GM12874 (cell line): ENCODE measurements at regions not wholly inside any gene's neighbourhood (a gene's known extent, or its start where the extent isn't known, plus 50 kb on each side); places are given as distances from the start of the nearest gene placed in this dataset.

Source experiments
- TF ChIP-seq, protein P1 (sequence below): IDR thresholded peaks from 2 replicates; pipeline ENCODE4 v1.5.1; 2011; ENCODE audit warnings: low read depth, mild to moderate bottlenecking, control low read depth, low read length, moderate library complexity; ENCODE audit not compliant: insufficient read depth

DNA sequence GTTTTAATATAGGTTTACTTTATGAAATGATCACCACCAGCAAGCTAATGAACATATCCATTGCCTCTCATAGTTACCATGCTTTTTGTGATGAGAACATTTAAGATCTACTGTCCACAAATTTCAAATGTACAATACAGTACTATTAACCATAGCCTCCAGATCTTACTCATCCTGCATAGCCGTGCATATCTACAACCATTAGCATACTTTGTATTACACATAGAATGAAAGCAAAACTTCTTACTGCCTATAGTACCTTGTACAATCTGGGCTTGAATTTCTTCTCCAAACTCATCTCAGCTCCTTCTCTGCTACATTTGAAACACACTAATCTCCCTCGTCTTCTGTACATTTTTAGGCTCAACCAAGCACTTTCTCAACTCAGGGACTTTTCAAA is 510.6 kb downstream of the PRR16 start:
- TF ChIP-seq, protein P1, sequence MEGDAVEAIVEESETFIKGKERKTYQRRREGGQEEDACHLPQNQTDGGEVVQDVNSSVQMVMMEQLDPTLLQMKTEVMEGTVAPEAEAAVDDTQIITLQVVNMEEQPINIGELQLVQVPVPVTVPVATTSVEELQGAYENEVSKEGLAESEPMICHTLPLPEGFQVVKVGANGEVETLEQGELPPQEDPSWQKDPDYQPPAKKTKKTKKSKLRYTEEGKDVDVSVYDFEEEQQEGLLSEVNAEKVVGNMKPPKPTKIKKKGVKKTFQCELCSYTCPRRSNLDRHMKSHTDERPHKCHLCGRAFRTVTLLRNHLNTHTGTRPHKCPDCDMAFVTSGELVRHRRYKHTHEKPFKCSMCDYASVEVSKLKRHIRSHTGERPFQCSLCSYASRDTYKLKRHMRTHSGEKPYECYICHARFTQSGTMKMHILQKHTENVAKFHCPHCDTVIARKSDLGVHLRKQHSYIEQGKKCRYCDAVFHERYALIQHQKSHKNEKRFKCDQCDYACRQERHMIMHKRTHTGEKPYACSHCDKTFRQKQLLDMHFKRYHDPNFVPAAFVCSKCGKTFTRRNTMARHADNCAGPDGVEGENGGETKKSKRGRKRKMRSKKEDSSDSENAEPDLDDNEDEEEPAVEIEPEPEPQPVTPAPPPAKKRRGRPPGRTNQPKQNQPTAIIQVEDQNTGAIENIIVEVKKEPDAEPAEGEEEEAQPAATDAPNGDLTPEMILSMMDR, result no peak

DNA sequence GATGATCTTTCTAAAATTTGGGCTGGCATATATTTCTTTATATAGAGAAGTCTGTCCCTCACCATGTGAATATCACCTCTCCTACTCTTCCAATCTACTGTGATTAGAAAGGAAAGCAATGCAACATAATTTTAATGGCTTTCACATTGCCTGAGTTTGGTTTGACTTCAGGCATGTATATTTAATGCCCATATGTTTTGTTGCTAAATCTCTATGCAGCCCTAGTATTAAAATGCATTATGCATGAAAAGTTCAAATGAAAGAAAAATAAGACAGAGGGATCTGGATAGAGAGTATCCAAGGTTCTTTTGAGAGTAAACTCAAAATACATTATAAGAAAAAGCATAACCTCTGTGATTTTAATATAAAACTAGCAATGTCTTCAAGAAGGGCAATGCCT is 518.3 kb downstream of the PRR16 start:
- TF ChIP-seq, protein P1, result no peak

DNA sequence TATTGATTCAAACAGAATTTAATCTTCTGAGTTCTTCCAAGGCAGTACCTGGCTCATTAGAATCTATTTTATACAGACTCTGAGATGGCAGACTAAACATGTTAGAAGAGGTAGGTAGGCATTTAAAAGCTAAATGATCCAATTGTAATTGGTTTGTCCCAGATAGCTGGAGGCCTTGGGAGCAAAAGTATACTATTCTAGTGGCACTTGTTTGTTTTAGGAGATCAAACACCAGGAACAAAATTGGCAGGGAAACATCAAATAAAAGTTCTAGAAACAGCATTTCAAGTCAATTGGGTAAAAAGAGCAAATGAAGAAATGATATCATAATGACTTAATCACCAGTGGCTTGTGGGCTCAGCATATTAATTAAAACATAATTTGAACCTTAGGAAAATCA is 521.4 kb downstream of the PRR16 start:
- TF ChIP-seq, protein P1, result no peak

DNA sequence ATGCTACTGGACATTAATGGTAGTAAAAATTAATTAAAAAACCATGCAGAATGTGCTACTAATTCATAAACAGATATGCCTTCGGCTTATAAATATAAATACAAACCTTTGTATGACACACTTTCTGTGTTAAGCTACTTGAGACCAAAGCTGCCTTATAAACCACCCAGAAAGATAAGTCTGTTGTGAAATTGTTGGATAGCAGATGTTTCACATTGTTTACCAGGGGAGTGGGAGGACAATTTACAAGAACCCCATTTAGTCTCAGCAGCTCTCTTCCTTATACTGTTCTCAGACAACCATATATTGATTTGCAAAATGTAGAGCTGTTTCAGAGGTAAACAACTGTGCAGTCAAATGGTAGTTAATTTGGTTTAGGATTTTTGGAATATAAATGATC is 524.4 kb downstream of the PRR16 start:
- TF ChIP-seq, protein P1, result no peak

DNA sequence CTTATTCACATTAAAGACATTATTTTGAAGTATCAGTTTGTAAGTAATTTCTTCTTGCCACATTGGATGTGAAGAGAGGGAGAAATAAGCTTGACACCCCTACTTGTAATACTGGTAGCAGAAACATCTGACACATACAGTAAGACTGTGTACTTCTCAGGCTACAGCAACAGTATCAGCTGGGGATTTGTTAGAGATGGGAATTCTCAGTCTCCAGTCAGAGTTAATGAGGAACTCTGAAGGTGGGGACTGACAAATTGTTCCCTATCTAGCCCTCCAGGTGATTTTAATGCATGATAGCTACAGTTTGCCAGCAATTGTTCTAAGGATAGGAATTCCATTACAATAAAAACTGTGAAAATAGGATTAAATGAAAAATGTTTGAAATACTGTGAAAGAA is 524.8 kb downstream of the PRR16 start:
- TF ChIP-seq, protein P1, result no peak

DNA sequence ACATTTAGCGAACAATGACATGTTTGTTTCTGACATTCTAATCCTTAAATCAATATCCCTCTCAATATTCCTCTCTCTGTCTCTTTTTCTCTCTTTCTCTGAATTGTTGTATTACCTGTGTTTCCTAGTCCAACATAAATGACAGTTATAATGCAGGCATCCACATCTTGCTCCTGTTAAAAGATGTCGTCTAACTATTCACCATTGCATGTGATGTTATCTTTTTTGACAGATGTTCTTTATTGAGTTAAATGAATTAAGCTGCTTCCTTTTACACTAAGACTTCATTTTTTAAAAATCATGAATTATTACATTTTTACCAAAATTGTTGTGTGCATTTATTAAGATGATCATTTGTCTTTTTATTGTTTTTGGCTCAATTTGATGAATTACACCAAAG is 527.5 kb downstream of the PRR16 start:
- TF ChIP-seq, protein P1, result no peak

DNA sequence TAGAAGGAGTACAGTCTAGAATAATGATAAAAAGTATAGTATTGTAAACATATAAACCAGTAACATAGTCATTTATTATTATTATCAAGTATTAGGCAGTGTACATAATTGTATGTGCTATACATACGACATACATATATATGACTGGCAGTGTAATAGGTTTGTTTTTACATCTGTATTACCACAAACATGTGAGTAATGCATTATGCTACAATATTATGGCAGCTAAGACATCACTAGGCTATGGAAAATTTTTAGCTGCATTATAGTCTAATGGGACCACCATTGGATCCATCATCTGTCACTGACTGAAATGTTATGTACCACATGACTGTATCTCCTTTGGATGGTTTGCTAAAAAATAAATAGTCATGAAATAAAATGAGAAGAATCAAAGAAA is 530.0 kb downstream of the PRR16 start:
- TF ChIP-seq, protein P1, result no peak

DNA sequence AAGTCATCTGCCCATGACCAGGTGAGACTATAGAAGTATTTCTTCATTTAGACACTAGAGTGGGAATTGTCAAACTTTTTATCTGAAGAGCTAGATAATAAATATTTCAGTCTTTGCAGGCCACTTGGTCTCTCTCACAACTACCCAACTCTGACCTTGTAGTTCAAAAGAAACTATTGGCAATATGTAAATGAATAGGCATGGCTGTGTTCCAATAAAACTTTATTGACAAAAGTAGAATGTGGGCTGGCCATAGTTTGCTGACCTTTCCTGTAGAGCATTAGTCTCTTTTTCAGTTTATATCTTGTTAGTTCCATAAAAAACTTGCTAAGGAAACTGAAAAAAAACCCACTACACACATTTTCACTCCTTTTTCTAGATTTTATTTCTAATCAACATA is 535.5 kb downstream of the PRR16 start:
- TF ChIP-seq, protein P1, result no peak
